ENCODE measurements at regions not wholly inside any gene's neighbourhood (a gene's known extent, or its start where the extent isn't known, plus 50 kb on each side); places are given as distances from the start of the nearest gene placed in this dataset.

- TF ChIP-seq CTCF (IDR thresholded peaks at IDR 0.05; ENCODE audit: unreplicated experiment), result no peak
- Mint-ChIP-seq H3K36me3 (ENCODE audit: low read depth, unreplicated experiment) (no peaks in the 10 kb centered on the region), H3K4me1 (ENCODE audit: unreplicated experiment) (no peaks in the 10 kb centered on the region), H3K4me3 (ENCODE audit: unreplicated experiment) (no peak overlapping the region), H3K27ac (ENCODE audit: unreplicated experiment) (no peak overlapping the region), H3K27me3 (ENCODE audit: unreplicated experiment) (no peaks in the 10 kb centered on the region), H3K9me3 (ENCODE audit: unreplicated experiment) (no peaks in the 10 kb centered on the region)
- no peak for DNase-seq (ENCODE audit: low spot score)
Measured at GRCh38 chr2:59790186-59791003, 763.1 kb downstream of the BCL11A start.

- no peaks in the 10 kb centered on the region for H3K4me1 Mint-ChIP-seq (ENCODE audit: unreplicated experiment)
- no peak for TF ChIP-seq CTCF (IDR thresholded peaks at IDR 0.05; ENCODE audit: unreplicated experiment)
- H3K27ac Mint-ChIP-seq (ENCODE audit: unreplicated experiment), result no peak overlapping the region
- H3K27me3 Mint-ChIP-seq (ENCODE audit: unreplicated experiment), result no peaks in the 10 kb centered on the region
- H3K4me3 Mint-ChIP-seq (ENCODE audit: unreplicated experiment), result no peak overlapping the region
- H3K9me3 Mint-ChIP-seq (ENCODE audit: unreplicated experiment), result no peaks in the 10 kb centered on the region
- no peaks in the 10 kb centered on the region for H3K36me3 Mint-ChIP-seq (ENCODE audit: low read depth, unreplicated experiment)
- no peak for DNase-seq (ENCODE audit: low spot score)
Measured at GRCh38 chr2:59789523-59789922, 763.9 kb downstream of the BCL11A start.

- TF ChIP-seq CTCF (IDR thresholded peaks at IDR 0.05; ENCODE audit: unreplicated experiment), result no peak
- DNase-seq (ENCODE audit: low spot score), result no peak
- Mint-ChIP-seq H3K27ac (ENCODE audit: unreplicated experiment) (no peak overlapping the region), H3K4me3 (ENCODE audit: unreplicated experiment) (no peak overlapping the region), H3K9me3 (ENCODE audit: unreplicated experiment) (no peaks in the 10 kb centered on the region), H3K36me3 (ENCODE audit: low read depth, unreplicated experiment) (no peaks in the 10 kb centered on the region), H3K27me3 (ENCODE audit: unreplicated experiment) (no peaks in the 10 kb centered on the region), H3K4me1 (ENCODE audit: unreplicated experiment) (no peaks in the 10 kb centered on the region)
Measured at GRCh38 chr2:59787095-59787494, 766.4 kb downstream of the BCL11A start.

GRCh38 chr2:59786684-59787083 is 766.8 kb downstream of the BCL11A start:
- no peaks in the 10 kb centered on the region for H3K27me3 Mint-ChIP-seq (ENCODE audit: unreplicated experiment)
- no peaks in the 10 kb centered on the region for H3K4me1 Mint-ChIP-seq (ENCODE audit: unreplicated experiment)
- H3K27ac Mint-ChIP-seq (ENCODE audit: unreplicated experiment), result no peak overlapping the region
- H3K9me3 Mint-ChIP-seq (ENCODE audit: unreplicated experiment), result no peaks in the 10 kb centered on the region
- no peak overlapping the region for H3K4me3 Mint-ChIP-seq (ENCODE audit: unreplicated experiment)
- H3K36me3 Mint-ChIP-seq (ENCODE audit: low read depth, unreplicated experiment), result no peaks in the 10 kb centered on the region
- no peak for TF ChIP-seq CTCF (IDR thresholded peaks at IDR 0.05; ENCODE audit: unreplicated experiment)
- DNase-seq (ENCODE audit: low spot score), result no peak

GRCh38 chr2:59779571-59779970 is 773.9 kb downstream of the BCL11A start:
- Mint-ChIP-seq H3K4me1 (ENCODE audit: unreplicated experiment) (no peaks in the 10 kb centered on the region), H3K9me3 (ENCODE audit: unreplicated experiment) (no peaks in the 10 kb centered on the region), H3K27me3 (ENCODE audit: unreplicated experiment) (no peaks in the 10 kb centered on the region), H3K27ac (ENCODE audit: unreplicated experiment) (no peak overlapping the region), H3K36me3 (ENCODE audit: low read depth, unreplicated experiment) (no peaks in the 10 kb centered on the region), H3K4me3 (ENCODE audit: unreplicated experiment) (no peak overlapping the region)
- DNase-seq (ENCODE audit: low spot score), result no peak
- no peak for TF ChIP-seq CTCF (IDR thresholded peaks at IDR 0.05; ENCODE audit: unreplicated experiment)
